ENCODE measurements at regions not wholly inside any gene's neighbourhood (a gene's known extent, or its start where the extent isn't known, plus 50 kb on each side); places are given as distances from the start of the nearest gene placed in this dataset.
A peak's percentile ranks its signal among the peaks of the same experiment; 100 is the strongest.

GRCh38 chr20:51237791-51238190 is 214.9 kb upstream of the KCNG1 start:
- Histone ChIP-seq H3K27me3 (peaks cover 0 to 30% (median 12%) of the 10 kb centered on the region in 7 donors), H3K9me3 (peaks cover 0 to 22% (median 12%) of the 10 kb centered on the region in 11 donors), H3K4me1 (no peaks in the 10 kb centered on the region), H3K36me3 (no peaks in the 10 kb centered on the region), H3K4me3 (no peak overlapping the region), H3K27ac (peak overlapping the region in 5 of 10 donors; percentile 33 to 42 (median 40))
- ATAC-seq (peak in 5 of 8 donors; percentile 45 to 82 (median 65)), DNase-seq (peak; percentile 21 to 25)
- 48 to 58% methylated on average over 11 of the region's 11 CpGs for WGBS, 2 donors
- no peak for TF ChIP-seq CTCF (IDR thresholded peaks at IDR 0.05)
- intact Hi-C loops (cut with DNase I): no loop called here

- intact Hi-C loops (cut with DNase I): no loop called here
- Histone ChIP-seq H3K4me1 (no peaks in the 10 kb centered on the region), H3K9me3 (peaks cover 0 to 17% (median 7%) of the 10 kb centered on the region in 11 donors), H3K27ac (peak overlapping the region in 6 of 10 donors; percentile 12 to 42 (median 38)), H3K4me3 (no peak overlapping the region), H3K27me3 (peaks cover 0 to 26% (median 17%) of the 10 kb centered on the region in 7 donors), H3K36me3 (no peaks in the 10 kb centered on the region)
- TF ChIP-seq CTCF (IDR thresholded peaks at IDR 0.05): no peak
- peak; percentile 14 to 25 for DNase-seq
- 50 to 60% methylated on average over 6 of the region's 6 CpGs for WGBS, 2 donors
- ATAC-seq: peak; percentile 64 to 89 (median 77)
Measured at GRCh38 chr20:51237278-51237677, 214.4 kb upstream of the KCNG1 start.

- ATAC-seq (no peak), DNase-seq (no peak)
- intact Hi-C loops (cut with DNase I): no loop called here
- WGBS, 2 donors: 92 to 96% methylated on average over 2 of the region's 2 CpGs
- no peaks in the 10 kb centered on the region for H3K4me1 ChIP-seq
- no peaks in the 10 kb centered on the region for H3K36me3 ChIP-seq
- no peak overlapping the region for H3K4me3 ChIP-seq
- no peak overlapping the region for H3K27ac ChIP-seq
- TF ChIP-seq CTCF (IDR thresholded peaks at IDR 0.05): no peak
- peaks cover 0 to 31% (median 23%) of the 10 kb centered on the region in 7 donors for H3K27me3 ChIP-seq
- H3K9me3 ChIP-seq: peaks cover 0 to 8% (median 0%) of the 10 kb centered on the region in 11 donors
Measured at GRCh38 chr20:51236421-51236820, 213.5 kb upstream of the KCNG1 start.

GRCh38 chr20:51233345-51233744 is 210.4 kb upstream of the KCNG1 start:
- WGBS, 2 donors: 84 to 87% methylated on average over 6 of the region's 6 CpGs
- Histone ChIP-seq H3K27me3 (peaks cover 0 to 44% (median 37%) of the 10 kb centered on the region in 7 donors), H3K36me3 (no peaks in the 10 kb centered on the region), H3K4me1 (no peaks in the 10 kb centered on the region), H3K27ac (no peak overlapping the region), H3K9me3 (peaks cover 0 to 6% (median 0%) of the 10 kb centered on the region in 11 donors), H3K4me3 (no peak overlapping the region)
- TF ChIP-seq CTCF (IDR thresholded peaks at IDR 0.05): no peak
- DNase-seq (no peak), ATAC-seq (no peak)
- intact Hi-C loops (cut with DNase I): no loop called here

Measured in heart right ventricle (tissue), 16 donors.